ENCODE measurements at regions not wholly inside any gene's neighbourhood (a gene's known extent, or its start where the extent isn't known, plus 50 kb on each side); places are given as distances from the start of the nearest gene placed in this dataset.

DNA sequence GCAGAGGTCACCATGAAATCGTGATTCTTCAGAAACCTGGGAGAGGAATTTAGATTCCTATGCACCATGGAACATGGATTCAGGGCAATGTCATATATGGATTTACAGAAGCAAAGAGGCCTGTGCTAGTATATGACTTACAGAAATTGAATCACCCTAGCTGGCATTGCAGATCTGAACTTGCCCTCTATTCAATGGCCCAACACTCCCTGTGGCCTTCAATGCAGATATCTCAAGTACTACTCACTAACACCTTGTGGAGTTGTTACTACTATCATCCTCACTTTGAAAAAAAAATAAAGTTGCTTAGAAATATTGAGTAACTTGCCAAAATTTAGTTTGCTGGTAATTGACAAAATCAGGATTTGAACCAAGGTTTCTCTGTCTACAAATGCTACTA, 305.4 kb upstream of the SLITRK1 start:
- WGBS, 2 donors (ENCODE audit: low coverage in 1 of 2) = 69 to 75% methylated on average over 1 of the region's 1 CpG
- no peak for ATAC-seq
- Histone ChIP-seq H3K9me3 (peaks cover 0 to 9% (median 0%) of the 10 kb centered on the region in 3 donors), H3K4me3 (no peak overlapping the region), H3K27me3 (no peaks in the 10 kb centered on the region), H3K27ac (no peak overlapping the region), H3K4me1 (no peaks in the 10 kb centered on the region), H3K36me3 (no peaks in the 10 kb centered on the region)
- no peak for TF ChIP-seq CTCF (IDR thresholded peaks at IDR 0.05)
- TF ChIP-seq EP300 (IDR thresholded peaks at IDR 0.05) = no peak
- TF ChIP-seq POLR2AphosphoS5 (IDR thresholded peaks at IDR 0.05) = no peak
- TF ChIP-seq POLR2A (IDR thresholded peaks at IDR 0.05) = no peak

- Histone ChIP-seq H3K9me3 (no peaks in the 10 kb centered on the region), H3K27ac (no peak overlapping the region), H3K36me3 (no peaks in the 10 kb centered on the region), H3K4me3 (no peak overlapping the region), H3K4me1 (no peaks in the 10 kb centered on the region), H3K27me3 (no peaks in the 10 kb centered on the region)
- no peak for ATAC-seq
- no peak for TF ChIP-seq POLR2AphosphoS5 (IDR thresholded peaks at IDR 0.05)
- WGBS, 2 donors (ENCODE audit: low coverage in 1 of 2) = 91 to 100% methylated on average over 2 of the region's 2 CpGs
Measured at GRCh38 chr13:84139561-84140158, 257.4 kb upstream of the SLITRK1 start.

DNA sequence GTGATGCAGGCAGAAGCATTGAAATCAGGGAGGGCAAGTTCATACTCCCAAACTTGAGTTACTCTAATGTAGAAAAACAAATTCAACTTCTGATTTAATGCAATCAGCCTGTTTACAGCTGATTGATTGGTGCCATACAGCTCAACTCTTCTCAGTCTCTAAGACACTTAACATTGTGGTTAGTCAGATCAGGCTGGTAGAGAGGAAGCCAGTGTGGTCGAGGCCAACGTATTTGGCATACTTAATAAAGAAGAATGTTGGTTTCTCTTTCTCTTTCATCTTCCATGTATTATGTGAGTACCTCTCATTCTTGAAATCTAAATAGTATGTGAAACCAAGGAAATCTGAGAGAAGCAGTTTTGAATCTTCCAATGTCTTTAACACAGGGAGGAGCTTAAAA, 255.0 kb upstream of the SLITRK1 start:
- TF ChIP-seq POLR2A (IDR thresholded peaks at IDR 0.05) (no peak), EP300 (IDR thresholded peaks at IDR 0.05) (no peak)
- H3K27me3 ChIP-seq = no peaks in the 10 kb centered on the region
- no peak overlapping the region for H3K27ac ChIP-seq
- H3K4me3 ChIP-seq = no peak overlapping the region
- no peaks in the 10 kb centered on the region for H3K36me3 ChIP-seq
- no peaks in the 10 kb centered on the region for H3K4me1 ChIP-seq
- H3K9me3 ChIP-seq = no peaks in the 10 kb centered on the region
- WGBS, 2 donors (ENCODE audit: low coverage in 1 of 2) = 71 to 87% methylated on average over 2 of the region's 2 CpGs
- no peak for ATAC-seq

DNA sequence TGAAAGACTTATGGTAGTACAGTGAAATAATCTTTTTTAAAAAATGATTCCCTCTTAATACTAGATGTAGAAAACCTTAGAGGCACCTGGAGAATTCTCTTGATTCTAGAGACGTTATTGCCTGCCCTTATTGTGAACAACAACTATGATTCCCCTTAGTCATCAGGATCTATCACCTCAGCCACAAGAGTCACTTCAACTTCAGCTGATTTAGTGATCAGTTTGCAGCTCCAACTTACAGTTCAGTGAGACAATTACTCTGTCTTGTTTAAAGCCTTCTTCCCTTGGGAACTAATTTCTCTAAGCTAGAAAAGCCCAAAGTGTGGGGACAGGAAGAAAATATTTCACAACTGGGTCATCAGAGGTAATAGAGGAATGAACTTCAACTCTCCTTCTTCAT, 254.3 kb upstream of the SLITRK1 start:
- Histone ChIP-seq H3K4me3 (no peak overlapping the region), H3K36me3 (no peaks in the 10 kb centered on the region), H3K27ac (no peak overlapping the region), H3K4me1 (no peaks in the 10 kb centered on the region), H3K9me3 (no peaks in the 10 kb centered on the region), H3K27me3 (no peaks in the 10 kb centered on the region)
- TF ChIP-seq POLR2AphosphoS5 (IDR thresholded peaks at IDR 0.05) (no peak), CTCF (IDR thresholded peaks at IDR 0.05) (no peak), POLR2A (IDR thresholded peaks at IDR 0.05) (no peak), EP300 (IDR thresholded peaks at IDR 0.05) (no peak)
- no peak for ATAC-seq
- WGBS, 2 donors (ENCODE audit: low coverage in 1 of 2) = 56 to 100% methylated on average over 1 of the region's 1 CpG

GRCh38 chr13:84132491-84132890, 250.2 kb upstream of the SLITRK1 start:
- no peaks in the 10 kb centered on the region for H3K9me3 ChIP-seq
- no peaks in the 10 kb centered on the region for H3K4me1 ChIP-seq
- no peak overlapping the region for H3K27ac ChIP-seq
- TF ChIP-seq POLR2A (IDR thresholded peaks at IDR 0.05) (no peak), CTCF (IDR thresholded peaks at IDR 0.05) (no peak), POLR2AphosphoS5 (IDR thresholded peaks at IDR 0.05) (no peak), EP300 (IDR thresholded peaks at IDR 0.05) (no peak)
- H3K27me3 ChIP-seq = no peaks in the 10 kb centered on the region
- ATAC-seq = no peak
- no peaks in the 10 kb centered on the region for H3K36me3 ChIP-seq
- H3K4me3 ChIP-seq = no peak overlapping the region

GRCh38 chr13:84131249-84131648, 249.0 kb upstream of the SLITRK1 start:
- Histone ChIP-seq H3K4me1 (no peaks in the 10 kb centered on the region), H3K36me3 (no peaks in the 10 kb centered on the region), H3K9me3 (no peaks in the 10 kb centered on the region), H3K27ac (no peak overlapping the region), H3K4me3 (no peak overlapping the region), H3K27me3 (no peaks in the 10 kb centered on the region)
- TF ChIP-seq POLR2A (IDR thresholded peaks at IDR 0.05) (no peak), POLR2AphosphoS5 (IDR thresholded peaks at IDR 0.05) (no peak), EP300 (IDR thresholded peaks at IDR 0.05) (no peak), CTCF (IDR thresholded peaks at IDR 0.05) (no peak)
- 84% methylated on average over 7 of the region's 7 CpGs for WGBS, 2 donors (ENCODE audit: low coverage in 1 of 2)
- ATAC-seq = no peak
